Fibroblast of lung (primary cell): ENCODE measurements at regions not wholly inside any gene's neighbourhood (a gene's known extent, or its start where the extent isn't known, plus 50 kb on each side); places are given as distances from the start of the nearest gene placed in this dataset.

Source experiments
- DNase-seq, 2 donors: peaks; one replicate each; pipeline versions ENCODE4 v3.0.0 to v3.0.0-alpha.2; 2010; ENCODE audit warnings: low read depth in 2 of 2
- H2AFZ ChIP-seq: 2 replicates; pipeline ENCODE4 v1.5.1; 2012; ENCODE audit warnings: low read length, control low read depth, inconsistent platforms
- H3K27ac ChIP-seq: 2 replicates; pipeline ENCODE4 v1.5.1; 2011; ENCODE audit warnings: low read length, control low read depth; ENCODE audit not compliant: insufficient read depth
- H3K27me3 ChIP-seq: 2 replicates; pipeline ENCODE4 v1.5.1; 2011; ENCODE audit warnings: mild to moderate bottlenecking, low read length; ENCODE audit not compliant: control insufficient read depth, insufficient read depth
- H3K36me3 ChIP-seq: 2 replicates; pipeline ENCODE4 v1.5.1; 2011; ENCODE audit warnings: low read length; ENCODE audit not compliant: control insufficient read depth, insufficient read depth
- H3K4me1 ChIP-seq: 2 replicates; pipeline ENCODE4 v1.5.1; 2011; ENCODE audit warnings: low read length; ENCODE audit not compliant: control insufficient read depth, insufficient read depth; ENCODE audit errors: extremely low read depth
- H3K4me2 ChIP-seq: 2 replicates; pipeline ENCODE4 v1.5.1; 2011; ENCODE audit warnings: low read length, control low read depth; ENCODE audit not compliant: insufficient read depth; ENCODE audit errors: extremely low read depth
- H3K4me3 ChIP-seq, 4 experiments: fragments of 200-600 bp in 1 of 4; sonication (generic) in 1 of 4; replicated peaks in 1 of 4; 2 replicates each; pipeline ENCODE4 v1.5.1; 2011 to 2016; ENCODE audit warnings: low read length in 4 of 4, low read depth in 3 of 4, mild to moderate bottlenecking in 3 of 4, control low read depth in 2 of 4, inconsistent platforms in 1 of 4, mixed read lengths in 1 of 4; ENCODE audit not compliant: insufficient read depth in 1 of 4; ENCODE audit errors: control extremely low read depth in 1 of 4
- H3K79me2 ChIP-seq: 2 replicates; pipeline ENCODE4 v1.5.1; 2012; ENCODE audit warnings: mild to moderate bottlenecking, low read length, inconsistent platforms; ENCODE audit not compliant: control insufficient read depth, insufficient read depth
- H3K9ac ChIP-seq: 2 replicates; pipeline ENCODE4 v1.5.1; 2011; ENCODE audit warnings: mild to moderate bottlenecking, low read length, control low read depth; ENCODE audit not compliant: insufficient read depth
- H3K9me3 ChIP-seq: 2 replicates; pipeline ENCODE4 v1.5.1; 2012; ENCODE audit warnings: low read depth, low read length; ENCODE audit not compliant: control insufficient read depth, insufficient read depth
- H4K20me1 ChIP-seq: 2 replicates; pipeline ENCODE4 v1.5.1; 2011; ENCODE audit warnings: low read length; ENCODE audit not compliant: control insufficient read depth, insufficient read depth; ENCODE audit errors: extremely low read depth
- CTCF ChIP-seq, 2 donors: IDR thresholded peaks in 1 of 2; conservative IDR thresholded peaks in 1 of 2; 1 replicate in 1 of 2; 2 replicates in 1 of 2; pipeline ENCODE4 v1.5.1; 2011 to 2012; ENCODE audit warnings: low read length in 2 of 2, control low read depth in 1 of 2, inconsistent platforms in 1 of 2, low read depth in 1 of 2, mild to moderate bottlenecking in 1 of 2
- EZH2 ChIP-seq: IDR thresholded peaks from 2 replicates; pipeline ENCODE4 v1.5.1; 2012; ENCODE audit warnings: low read length, control low read depth, mild to moderate bottlenecking; ENCODE audit errors: missing control alignments

- H3K27me3 ChIP-seq: no peaks in the 10 kb centered on the region
- no peaks in the 10 kb centered on the region for H3K36me3 ChIP-seq
- H4K20me1 ChIP-seq: no peaks in the 10 kb centered on the region
- H2AFZ ChIP-seq: no peak overlapping the region
- H3K4me3 ChIP-seq: no peak overlapping the region
- no peak overlapping the region for H3K9ac ChIP-seq
- peak; percentile 25 to 95 for DNase-seq
- no peak overlapping the region for H3K27ac ChIP-seq
- no peak overlapping the region for H3K4me2 ChIP-seq
- TF ChIP-seq CTCF (conservative IDR thresholded peaks at IDR 0.05 in 1 of 2, IDR thresholded peaks at IDR 0.05 in 1 of 2; ENCODE audit: low read depth in 1 of 2, low read length in 2 of 2): no peak
- TF ChIP-seq EZH2: no peak
- no peaks in the 10 kb centered on the region for H3K9me3 ChIP-seq
- no peaks in the 10 kb centered on the region for H3K79me2 ChIP-seq
- H3K4me1 ChIP-seq: no peaks in the 10 kb centered on the region
Measured at GRCh38 chr18:987325-988186, 82.9 kb downstream of the ADCYAP1 start.

GRCh38 chr18:989425-989824 lies 84.8 kb downstream of the ADCYAP1 start:
- Histone ChIP-seq H3K9me3 (no peaks in the 10 kb centered on the region), H3K27ac (no peak overlapping the region), H3K36me3 (no peaks in the 10 kb centered on the region), H3K27me3 (no peaks in the 10 kb centered on the region), H3K4me1 (no peaks in the 10 kb centered on the region), H4K20me1 (no peaks in the 10 kb centered on the region), H3K9ac (no peak overlapping the region), H2AFZ (no peak overlapping the region), H3K4me2 (no peak overlapping the region), H3K4me3 (no peak overlapping the region), H3K79me2 (no peaks in the 10 kb centered on the region)
- no peak for DNase-seq
- no peak for TF ChIP-seq EZH2
- no peak for TF ChIP-seq CTCF (conservative IDR thresholded peaks at IDR 0.05 in 1 of 2, IDR thresholded peaks at IDR 0.05 in 1 of 2; ENCODE audit: low read depth in 1 of 2, low read length in 2 of 2)

- no peak for TF ChIP-seq CTCF (conservative IDR thresholded peaks at IDR 0.05 in 1 of 2, IDR thresholded peaks at IDR 0.05 in 1 of 2; ENCODE audit: low read depth in 1 of 2, low read length in 2 of 2)
- Histone ChIP-seq H3K79me2 (no peaks in the 10 kb centered on the region), H3K36me3 (no peaks in the 10 kb centered on the region), H3K27ac (no peak overlapping the region), H4K20me1 (no peaks in the 10 kb centered on the region), H3K4me2 (no peak overlapping the region), H3K9ac (no peak overlapping the region), H3K4me1 (no peaks in the 10 kb centered on the region), H3K9me3 (no peaks in the 10 kb centered on the region), H3K27me3 (no peaks in the 10 kb centered on the region), H2AFZ (no peak overlapping the region), H3K4me3 (no peak overlapping the region)
- DNase-seq: no peak
Measured at GRCh38 chr18:990197-990596, 85.5 kb downstream of the ADCYAP1 start.
